DOHH2 (cell line): ENCODE measurements at regions not wholly inside any gene's neighbourhood (a gene's known extent, or its start where the extent isn't known, plus 50 kb on each side); places are given as distances from the start of the nearest gene placed in this dataset.
"Not testable (repeated sequence)": the region's sequence is repeated elsewhere in the genome, so short reads cannot be mapped to it uniquely, and the experiment has no call there.

Experiments used
- H3F3A ChIP-seq: fragments of 200-600 bp; sonication (generic), shearing (Covaris generic); 2 replicates; pipeline ENCODE4 v1.6.0; 2016; ENCODE audit warnings: antibody characterized with exemption, mild to moderate bottlenecking; ENCODE audit not compliant: control insufficient read depth, insufficient read depth
- H3K27ac ChIP-seq: fragments of 200-600 bp; sonication (generic); 2 replicates; pipeline ENCODE4 v1.5.1; 2014; ENCODE audit warnings: low read depth, mild to moderate bottlenecking, low read length, moderate library complexity
- H3K27me3 ChIP-seq: fragments of 200-600 bp; sonication (generic); 2 replicates; pipeline ENCODE4 v1.6.1; 2014; ENCODE audit warnings: mild to moderate bottlenecking, low read length, mixed read lengths; ENCODE audit not compliant: control insufficient read depth
- H3K36me3 ChIP-seq: fragments of 200-600 bp; sonication (generic); 2 replicates; pipeline ENCODE4 v1.6.1; 2014; ENCODE audit warnings: mild to moderate bottlenecking, low read length, moderate library complexity, mixed read lengths; ENCODE audit not compliant: control insufficient read depth
- H3K4me1 ChIP-seq: fragments of 200-600 bp; sonication (generic); 2 replicates; pipeline ENCODE4 v1.6.1; 2014; ENCODE audit warnings: mild to moderate bottlenecking, low read length, mixed read lengths; ENCODE audit not compliant: control insufficient read depth
- H3K4me2 ChIP-seq: fragments of 200-600 bp; sonication (generic); 2 replicates; pipeline ENCODE4 v1.6.0; 2014; ENCODE audit warnings: mild to moderate bottlenecking, low read length, moderate library complexity
- H3K4me3 ChIP-seq: fragments of 200-600 bp; sonication (generic); 2 replicates; pipeline ENCODE4 v1.5.1; 2014; ENCODE audit warnings: mild to moderate bottlenecking, low read length, mixed read lengths
- H3K79me2 ChIP-seq: fragments of 200-600 bp; sonication (generic); 2 replicates; pipeline ENCODE4 v1.6.1; 2014; ENCODE audit warnings: mild to moderate bottlenecking, low read length, mixed read lengths; ENCODE audit not compliant: control insufficient read depth
- H3K9me2 ChIP-seq: fragments of 200-600 bp; sonication (generic); replicated peaks from 2 replicates; pipeline ENCODE4 v1.6.1; 2014; ENCODE audit warnings: mild to moderate bottlenecking, low read length, mixed read lengths; ENCODE audit not compliant: control insufficient read depth
- H3K9me3 ChIP-seq: fragments of 200-600 bp; sonication (generic); 2 replicates; pipeline ENCODE4 v1.6.1; 2014; ENCODE audit warnings: antibody characterized with exemption, low read length, mixed read lengths; ENCODE audit not compliant: control insufficient read depth, insufficient read depth
- H4K20me1 ChIP-seq: fragments of 200-600 bp; sonication (generic); 2 replicates; pipeline ENCODE4 v1.6.0; 2014; ENCODE audit warnings: low read depth, mild to moderate bottlenecking, antibody characterized with exemption, low read length, moderate library complexity; ENCODE audit not compliant: control insufficient read depth, insufficient read depth

DNA sequence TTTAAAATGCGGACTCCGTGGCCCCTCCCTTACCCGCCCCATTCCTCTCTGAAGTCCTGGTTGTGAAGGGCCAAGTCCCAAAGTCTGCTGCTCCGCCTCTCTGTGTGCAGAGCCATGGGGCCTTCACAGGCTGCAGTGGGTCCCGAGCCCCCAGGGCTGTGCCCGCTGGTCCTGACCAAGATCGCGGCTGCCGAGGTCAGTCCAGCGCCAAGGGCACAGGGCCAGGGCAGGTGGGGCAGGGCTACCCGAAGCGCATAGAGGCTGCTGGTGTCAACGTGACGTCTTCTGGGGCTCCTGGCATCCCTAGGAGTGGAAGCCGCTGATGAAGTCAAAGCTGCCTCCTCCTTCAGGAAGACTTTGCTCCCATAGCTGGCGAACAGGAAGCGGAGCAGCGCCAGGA, 858.8 kb downstream of the TUBA3C start:
- not testable (repeated sequence) for H3K4me3 ChIP-seq, H3K9me2 ChIP-seq, H3K27me3 ChIP-seq, H3K4me2 ChIP-seq, H3K9me3 ChIP-seq, H4K20me1 ChIP-seq, H3F3A ChIP-seq, H3K79me2 ChIP-seq, H3K36me3 ChIP-seq, H3K27ac ChIP-seq, H3K4me1 ChIP-seq

- not testable (repeated sequence) for H3K9me2 ChIP-seq, H3K27ac ChIP-seq, H3K4me2 ChIP-seq, H3K9me3 ChIP-seq, H3K4me1 ChIP-seq, H3K4me3 ChIP-seq, H3K36me3 ChIP-seq, H3K27me3 ChIP-seq, H4K20me1 ChIP-seq, H3K79me2 ChIP-seq, H3F3A ChIP-seq
Measured at GRCh38 chr13:18319653-18320052, 862.0 kb downstream of the TUBA3C start.

- H3F3A ChIP-seq, H3K4me3 ChIP-seq, H3K79me2 ChIP-seq, H3K9me3 ChIP-seq, H3K4me1 ChIP-seq, H3K4me2 ChIP-seq, H3K36me3 ChIP-seq, H3K27me3 ChIP-seq, H3K27ac ChIP-seq, H4K20me1 ChIP-seq, H3K9me2 ChIP-seq: not testable (repeated sequence)
Measured at GRCh38 chr13:18303240-18303813, 878.3 kb downstream of the TUBA3C start.

GRCh38 chr13:18300968-18301367, 880.7 kb downstream of the TUBA3C start:
- H3K9me2 ChIP-seq, H3K4me3 ChIP-seq, H3K4me2 ChIP-seq, H3F3A ChIP-seq, H3K9me3 ChIP-seq, H3K27me3 ChIP-seq, H3K79me2 ChIP-seq, H4K20me1 ChIP-seq, H3K4me1 ChIP-seq, H3K27ac ChIP-seq, H3K36me3 ChIP-seq: not testable (repeated sequence)

- H4K20me1 ChIP-seq, H3K9me2 ChIP-seq, H3K4me3 ChIP-seq, H3K4me1 ChIP-seq, H3K4me2 ChIP-seq, H3K79me2 ChIP-seq, H3F3A ChIP-seq, H3K9me3 ChIP-seq, H3K27ac ChIP-seq, H3K27me3 ChIP-seq, H3K36me3 ChIP-seq: not testable (repeated sequence)
Measured at GRCh38 chr13:18297359-18297758, 884.3 kb downstream of the TUBA3C start.

- not testable (repeated sequence) for H3K27ac ChIP-seq, H3K9me3 ChIP-seq, H3K4me3 ChIP-seq, H3F3A ChIP-seq, H3K36me3 ChIP-seq, H3K4me2 ChIP-seq, H3K4me1 ChIP-seq, H3K79me2 ChIP-seq, H3K27me3 ChIP-seq, H3K9me2 ChIP-seq, H4K20me1 ChIP-seq
Measured at GRCh38 chr13:18296617-18297016, 885.0 kb downstream of the TUBA3C start.

- H3K4me3 ChIP-seq, H3F3A ChIP-seq, H3K36me3 ChIP-seq, H3K4me2 ChIP-seq, H3K9me3 ChIP-seq, H3K27me3 ChIP-seq, H3K9me2 ChIP-seq, H3K79me2 ChIP-seq, H4K20me1 ChIP-seq, H3K27ac ChIP-seq, H3K4me1 ChIP-seq: not testable (repeated sequence)
Measured at GRCh38 chr13:18294311-18294710, 887.3 kb downstream of the TUBA3C start.

GRCh38 chr13:18286848-18287247, 894.8 kb downstream of the TUBA3C start:
- not testable (repeated sequence) for H3K4me3 ChIP-seq, H3F3A ChIP-seq, H3K4me1 ChIP-seq, H3K79me2 ChIP-seq, H3K4me2 ChIP-seq, H3K27me3 ChIP-seq, H3K9me2 ChIP-seq, H3K36me3 ChIP-seq, H4K20me1 ChIP-seq, H3K9me3 ChIP-seq, H3K27ac ChIP-seq
